Ramos (cell line): ENCODE measurements at regions not wholly inside any gene's neighbourhood (a gene's known extent, or its start where the extent isn't known, plus 50 kb on each side); places are given as distances from the start of the nearest gene placed in this dataset.

ENCODE experiments used
- in situ Hi-C: fragments of 300-500 bp; cut with MboI; formaldehyde crosslinking; loops from one replicate; pipeline ENCODE4 v1.14.3; 2022; ENCODE audit warnings: low sequenced_read_pairs; ENCODE audit not compliant: unreplicated experiment

DNA sequence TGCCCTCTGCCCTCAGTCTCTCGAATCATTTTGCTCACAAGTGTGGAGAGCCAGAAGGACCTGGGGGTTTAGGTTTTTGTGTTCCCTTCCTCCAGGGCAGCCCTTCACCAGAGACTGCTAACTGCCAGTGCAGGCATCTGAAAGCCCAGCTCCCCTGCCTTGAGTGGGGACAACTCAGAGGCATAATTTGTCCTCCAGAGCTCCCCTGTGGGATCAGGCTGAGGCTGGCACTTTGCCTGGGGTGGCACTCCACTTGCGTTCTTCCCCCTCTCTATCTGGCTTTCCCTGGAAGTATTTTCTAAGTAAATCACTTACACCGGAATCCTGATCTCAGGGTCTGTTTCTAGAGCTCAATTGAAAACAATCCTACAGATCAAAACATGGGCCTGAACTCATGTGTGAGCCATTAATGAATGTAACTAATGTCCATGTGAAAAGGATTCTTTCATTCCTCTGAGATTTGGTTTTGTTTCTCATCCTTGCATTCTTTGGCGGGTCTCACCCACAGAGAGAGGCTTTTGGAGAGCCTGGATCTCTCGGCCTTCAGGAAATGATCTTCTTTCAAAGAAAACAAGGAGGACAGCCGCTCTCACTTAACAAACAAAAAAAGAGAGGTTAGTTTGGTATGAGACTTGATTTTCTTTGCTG, 125.7 kb upstream of the RIPOR2 start:
- in situ Hi-C loops, result no loop called here

- in situ Hi-C loops, result no loop called here
These were observed 126.5 kb upstream of the RIPOR2 start for GRCh38 chr6:25062070-25062811.

- in situ Hi-C loops, result no loop called here
These were observed 128.2 kb upstream of the RIPOR2 start for GRCh38 chr6:25064006-25064405.

DNA sequence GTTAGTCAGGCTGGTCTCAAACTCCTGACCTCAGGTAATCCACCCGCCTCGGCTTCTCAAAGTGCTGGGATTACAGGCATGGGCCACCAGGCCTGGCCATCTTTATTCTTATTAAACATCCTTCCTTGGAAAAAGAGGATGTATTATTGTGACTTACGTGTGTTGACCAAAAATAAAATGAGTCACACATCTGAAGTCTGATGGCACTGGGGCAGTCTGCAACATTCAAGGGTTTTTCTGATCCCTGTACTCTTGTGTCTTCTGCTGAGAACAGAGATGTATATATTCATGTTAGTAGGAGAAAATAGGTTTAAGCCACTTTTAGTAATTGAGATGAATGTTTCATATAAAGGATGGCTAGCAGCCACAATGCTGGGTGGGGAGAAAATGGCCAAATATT, 129.9 kb upstream of the RIPOR2 start:
- in situ Hi-C loops, result no loop called here

GRCh38 chr6:25066593-25066992, 130.8 kb upstream of the RIPOR2 start:
- in situ Hi-C loops, result no loop called here

GRCh38 chr6:25068866-25069265, 133.1 kb upstream of the RIPOR2 start:
- in situ Hi-C loops, result no loop called here

DNA sequence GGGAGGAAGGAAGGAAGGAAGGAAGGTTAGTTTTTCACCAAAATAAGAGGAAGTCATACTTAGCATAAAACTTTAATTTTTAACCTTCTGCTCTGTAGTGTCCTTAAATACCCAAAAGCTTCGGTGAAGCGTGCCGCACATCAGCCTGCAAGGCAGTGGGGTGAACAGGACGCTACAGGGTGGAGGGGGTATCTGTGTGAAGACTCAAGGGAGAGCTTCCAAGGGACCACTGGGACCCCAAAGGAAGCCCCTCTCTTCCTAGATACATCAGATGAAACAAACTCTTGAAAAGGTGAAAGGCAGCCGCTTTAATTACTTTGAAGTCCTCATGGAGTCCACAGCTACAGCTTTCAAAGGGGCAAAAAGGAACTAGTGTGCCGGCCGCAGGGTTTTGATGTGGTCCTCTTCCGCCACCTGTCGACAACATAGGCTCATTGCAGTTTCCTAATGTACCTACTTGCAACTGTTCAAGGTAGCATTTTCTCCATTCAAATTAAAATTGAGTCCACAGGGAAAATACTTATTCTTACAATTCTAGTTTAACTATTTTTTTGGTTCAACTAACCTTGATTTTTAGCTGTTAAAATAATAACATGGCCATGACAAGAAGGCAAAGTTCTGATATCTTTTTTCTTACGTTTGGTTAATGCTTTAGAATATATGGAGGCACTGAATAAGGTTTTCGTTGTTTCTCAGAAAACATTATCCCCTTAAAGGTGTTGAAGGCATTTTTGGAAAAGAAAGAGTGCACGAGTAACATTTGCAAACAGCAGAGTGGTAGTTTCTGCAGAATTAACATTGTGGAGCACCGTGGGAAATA, 135.0 kb upstream of the RIPOR2 start:
- in situ Hi-C loops, result no loop called here

DNA sequence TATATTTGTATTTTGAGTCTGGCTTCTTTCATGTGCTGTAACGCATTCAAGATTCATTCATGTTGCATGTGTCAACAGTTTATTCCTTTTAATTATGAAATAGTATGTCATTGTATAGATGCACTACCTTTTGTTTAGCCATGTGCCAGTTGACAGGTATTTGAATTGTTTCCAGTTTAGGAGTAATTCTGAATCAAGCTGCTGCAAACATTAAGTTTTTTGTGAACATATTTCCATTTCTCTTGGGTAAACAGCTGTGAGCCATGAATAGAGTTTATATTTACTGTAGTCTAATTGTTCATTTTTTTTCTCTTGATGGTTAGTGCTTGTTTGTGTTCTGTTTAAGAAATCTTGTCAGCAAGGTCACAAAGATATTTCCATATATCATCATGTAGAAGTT, 142.4 kb upstream of the RIPOR2 start:
- in situ Hi-C loops, result no loop called here

DNA sequence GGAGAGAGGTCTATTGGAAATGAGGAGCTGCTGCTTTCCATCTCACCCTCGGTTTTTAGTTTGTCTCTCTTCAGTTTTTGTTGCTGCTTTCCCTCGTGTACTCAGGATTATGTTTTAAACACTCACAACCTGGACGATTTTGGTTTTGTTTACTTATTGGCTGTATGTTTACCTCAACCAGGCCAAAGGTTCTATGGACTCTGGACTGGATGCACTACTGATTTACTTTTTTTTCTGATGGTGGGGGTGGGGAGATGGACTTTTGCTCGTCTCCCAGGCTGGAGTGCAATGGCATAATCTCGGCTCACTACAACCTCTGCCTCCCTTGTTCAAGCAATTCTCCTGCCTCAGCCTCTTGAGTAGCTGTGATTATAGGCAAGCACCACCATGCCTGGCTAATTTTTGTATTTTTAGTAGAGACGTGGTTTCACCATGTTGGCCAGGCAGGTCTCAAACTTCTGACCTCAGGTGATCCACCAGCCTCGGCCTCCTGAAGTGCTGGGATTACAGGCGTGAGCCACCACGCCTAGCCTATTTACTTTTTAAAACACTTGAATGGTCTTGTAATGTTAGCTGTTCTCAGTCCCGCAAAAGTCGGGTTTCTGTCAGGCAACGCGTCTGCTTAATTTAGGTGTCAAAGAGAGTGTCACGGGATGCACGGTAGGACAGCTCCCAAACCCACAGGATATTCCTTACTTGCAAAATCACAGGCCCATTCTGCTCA, 148.2 kb upstream of the RIPOR2 start:
- in situ Hi-C loops, result no loop called here

- in situ Hi-C loops, result no loop called here
These were observed 148.7 kb upstream of the RIPOR2 start for GRCh38 chr6:25084508-25084833.

DNA sequence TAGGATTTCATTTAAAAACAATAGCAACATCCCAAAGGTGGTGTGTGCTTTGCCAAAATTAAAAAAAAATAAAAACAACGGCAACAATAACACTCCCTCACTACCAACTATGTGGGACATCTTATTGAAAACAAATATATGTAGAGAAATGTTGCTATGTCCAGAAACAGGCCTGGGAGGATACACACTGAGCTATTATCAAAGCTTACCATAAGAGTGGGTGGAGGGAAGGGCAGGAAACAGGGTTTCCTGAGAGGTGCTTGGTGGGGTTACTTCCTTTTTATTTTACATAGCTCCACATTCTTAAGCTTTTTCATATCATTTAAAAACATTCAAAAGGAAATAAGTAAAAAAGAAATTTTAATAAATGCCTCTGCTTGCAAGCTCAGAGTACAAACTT, 150.0 kb upstream of the RIPOR2 start:
- in situ Hi-C loops, result no loop called here

DNA sequence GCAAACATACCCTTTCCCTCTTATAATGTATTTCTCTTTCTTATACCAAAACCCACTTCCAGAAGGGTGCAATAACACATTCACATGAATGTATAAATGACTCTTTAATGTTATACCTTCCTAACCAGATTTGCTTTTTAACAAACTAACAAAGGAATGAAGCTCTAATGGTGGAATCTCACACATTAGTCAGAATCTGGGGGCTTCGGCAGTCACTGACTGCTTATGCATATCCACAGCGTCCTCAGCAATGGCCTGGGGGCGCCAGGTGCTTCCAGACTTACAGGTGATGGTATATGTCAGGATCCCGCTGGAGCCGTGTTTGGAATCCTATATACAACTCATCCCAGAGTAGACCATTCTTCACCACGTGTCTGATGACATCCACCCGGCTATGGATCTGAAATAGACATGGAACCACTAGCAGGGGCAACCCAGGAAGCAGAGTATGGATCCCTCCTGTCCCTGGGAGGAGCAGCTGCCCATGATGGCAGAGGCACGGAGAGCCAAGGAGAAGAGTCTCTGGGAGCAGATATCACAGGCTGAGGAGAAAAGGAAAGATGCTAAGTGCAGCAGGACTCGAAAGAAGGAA, 150.8 kb upstream of the RIPOR2 start:
- in situ Hi-C loops, result no loop called here

- in situ Hi-C loops, result no loop called here
These were observed 152.8 kb upstream of the RIPOR2 start for GRCh38 chr6:25088513-25088912.

DNA sequence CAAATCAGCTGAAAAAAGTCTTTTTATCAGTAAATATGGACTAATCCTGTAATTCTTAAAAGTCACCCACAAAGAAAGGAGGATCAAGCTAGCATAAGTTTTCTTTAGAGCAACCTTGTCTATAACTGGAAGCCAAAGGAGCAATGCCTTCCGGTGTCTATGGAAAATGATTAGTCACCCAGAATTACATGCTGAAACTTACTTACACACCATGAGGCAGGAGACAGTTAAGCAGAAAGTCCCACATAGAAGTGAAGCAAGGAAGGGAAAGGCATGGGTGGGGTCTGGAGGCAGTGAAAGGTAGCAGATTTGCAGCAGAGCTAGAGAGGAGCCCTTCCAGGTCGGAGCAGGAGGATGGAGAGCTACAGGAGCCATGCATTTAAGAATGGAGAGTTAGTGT, 153.7 kb upstream of the RIPOR2 start:
- in situ Hi-C loops, result no loop called here

GRCh38 chr6:25094726-25095125, 159.0 kb upstream of the RIPOR2 start:
- in situ Hi-C loops, result no loop called here

DNA sequence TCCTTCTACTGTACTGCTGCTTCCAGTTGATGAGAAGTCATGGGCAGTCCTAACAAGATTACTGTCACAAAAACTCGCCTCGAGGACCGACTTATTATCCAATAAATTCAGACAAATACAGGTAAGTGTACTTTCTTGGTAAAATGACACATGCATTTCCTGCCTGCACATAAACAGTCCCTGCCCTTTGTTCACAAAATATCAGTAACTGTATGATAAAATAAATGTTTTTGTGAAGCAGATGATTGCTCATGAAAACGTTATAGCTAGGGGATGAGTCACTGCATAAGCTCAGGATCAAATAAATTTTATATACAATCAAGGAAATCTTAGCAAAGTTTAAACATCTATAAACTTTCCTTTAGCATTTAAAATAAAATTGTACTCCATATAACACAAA, 164.5 kb upstream of the RIPOR2 start:
- in situ Hi-C loops, result no loop called here

- in situ Hi-C loops, result no loop called here
These were observed 167.8 kb upstream of the RIPOR2 start for GRCh38 chr6:25103603-25104002.

- in situ Hi-C loops, result no loop called here
These were observed 169.5 kb upstream of the RIPOR2 start for GRCh38 chr6:25105070-25105925.

- in situ Hi-C loops, result no loop called here
These were observed 171.5 kb upstream of the RIPOR2 start for GRCh38 chr6:25107218-25107617.
